ENCODE measurements at regions not wholly inside any gene's neighbourhood (a gene's known extent, or its start where the extent isn't known, plus 50 kb on each side); places are given as distances from the start of the nearest gene placed in this dataset.

DNA sequence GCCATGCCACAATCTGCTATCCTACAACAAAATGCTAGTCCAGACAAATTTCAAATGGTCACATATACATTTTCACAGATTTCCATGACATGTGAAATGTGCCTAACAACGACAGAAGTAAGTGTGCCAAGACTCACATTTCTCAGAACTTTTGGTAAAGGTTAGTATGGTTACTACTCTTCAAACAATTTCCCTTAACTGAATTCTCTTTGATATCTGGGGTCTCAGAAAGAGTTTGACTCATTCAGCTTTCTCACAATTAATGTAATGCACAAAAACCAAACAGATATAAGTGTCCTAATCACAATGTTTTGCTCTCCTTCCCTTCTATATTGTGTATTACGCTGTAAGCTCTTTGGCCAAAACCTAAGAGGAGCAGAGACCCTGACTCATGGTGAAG lies 122.4 kb upstream of the LEF1 start:
- TF ChIP-seq, protein P1, sequence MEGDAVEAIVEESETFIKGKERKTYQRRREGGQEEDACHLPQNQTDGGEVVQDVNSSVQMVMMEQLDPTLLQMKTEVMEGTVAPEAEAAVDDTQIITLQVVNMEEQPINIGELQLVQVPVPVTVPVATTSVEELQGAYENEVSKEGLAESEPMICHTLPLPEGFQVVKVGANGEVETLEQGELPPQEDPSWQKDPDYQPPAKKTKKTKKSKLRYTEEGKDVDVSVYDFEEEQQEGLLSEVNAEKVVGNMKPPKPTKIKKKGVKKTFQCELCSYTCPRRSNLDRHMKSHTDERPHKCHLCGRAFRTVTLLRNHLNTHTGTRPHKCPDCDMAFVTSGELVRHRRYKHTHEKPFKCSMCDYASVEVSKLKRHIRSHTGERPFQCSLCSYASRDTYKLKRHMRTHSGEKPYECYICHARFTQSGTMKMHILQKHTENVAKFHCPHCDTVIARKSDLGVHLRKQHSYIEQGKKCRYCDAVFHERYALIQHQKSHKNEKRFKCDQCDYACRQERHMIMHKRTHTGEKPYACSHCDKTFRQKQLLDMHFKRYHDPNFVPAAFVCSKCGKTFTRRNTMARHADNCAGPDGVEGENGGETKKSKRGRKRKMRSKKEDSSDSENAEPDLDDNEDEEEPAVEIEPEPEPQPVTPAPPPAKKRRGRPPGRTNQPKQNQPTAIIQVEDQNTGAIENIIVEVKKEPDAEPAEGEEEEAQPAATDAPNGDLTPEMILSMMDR (IDR thresholded peaks at IDR 0.05; ENCODE audit: insufficient read depth, low read length, poor library complexity, severe bottlenecking) = no peak
- TF ChIP-seq EZH2phosphoT487 (conservative IDR thresholded peaks at IDR 0.05; ENCODE audit: low read length) = no peak

Data from SU-DHL-6 (cell line).